NCI-H1930 (cell line): ENCODE measurements at regions not wholly inside any gene's neighbourhood (a gene's known extent, or its start where the extent isn't known, plus 50 kb on each side); places are given as distances from the start of the nearest gene placed in this dataset.
A peak's percentile ranks its signal among the peaks of the same experiment; 100 is the strongest.
"Not testable (repeated sequence)": the region's sequence is repeated elsewhere in the genome, so short reads cannot be mapped to it uniquely, and the experiment has no call there.

Experiments
- DNase-seq, 2 experiments: peaks; one replicate each; lab custom pipeline; 2025; lab: John Stamatoyannopoulos, UW

DNA sequence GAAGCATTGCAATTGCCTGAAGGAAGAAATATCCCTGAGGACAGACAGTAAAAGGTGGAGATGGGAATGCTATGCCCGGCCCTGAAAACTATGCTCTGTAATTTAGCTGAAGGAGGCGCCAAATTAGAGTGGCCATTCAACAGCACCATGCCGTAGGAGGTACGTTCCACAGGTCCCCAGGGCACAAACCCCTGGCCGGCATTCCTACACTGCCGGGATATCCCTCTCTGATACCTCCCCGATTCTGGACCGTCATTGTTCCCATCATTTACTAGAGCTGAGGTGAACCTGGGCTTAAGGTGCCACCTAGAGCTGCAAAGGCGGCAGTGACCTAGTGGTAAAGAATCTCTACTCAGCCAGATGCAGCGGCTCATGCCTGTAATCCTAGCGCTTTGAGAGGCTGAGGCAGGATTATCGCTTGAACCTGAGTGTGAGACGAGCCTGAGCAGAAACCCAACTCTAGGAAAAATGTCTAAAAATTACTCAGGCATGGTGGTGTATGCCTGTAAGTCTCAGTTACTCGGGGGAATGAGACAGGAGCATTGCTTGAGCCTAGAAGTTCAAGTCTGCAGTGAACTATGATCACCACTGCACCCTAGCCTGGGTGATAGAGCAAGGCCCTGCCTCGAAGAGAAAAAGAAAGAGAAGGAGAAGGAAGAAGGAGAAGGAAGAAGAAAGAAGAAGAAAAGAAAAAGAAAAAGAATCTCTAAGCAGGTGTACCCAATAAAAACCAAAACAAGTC, 53.0 kb upstream of the TNKS2 start:
- DNase-seq = peak in 1 of 2 experiments; percentile 27

DNA sequence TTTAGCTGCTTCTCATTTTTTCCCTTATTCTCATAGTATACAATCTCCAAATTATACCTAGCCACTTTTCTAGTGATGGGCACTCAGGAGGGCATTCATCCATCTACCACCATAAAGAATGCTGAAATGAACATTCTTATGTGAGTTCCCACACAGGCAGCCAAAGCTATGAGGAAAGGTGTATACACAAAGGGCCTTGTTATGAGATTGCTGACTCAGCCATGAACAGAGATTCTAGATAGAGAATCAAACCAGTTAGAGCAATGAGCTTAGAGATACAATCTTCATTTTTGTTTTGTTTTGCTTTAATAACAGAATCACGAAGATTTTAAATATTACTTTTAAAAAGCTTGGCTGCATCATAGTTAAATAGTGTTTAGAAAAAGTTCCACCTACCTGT, 54.8 kb upstream of the TNKS2 start:
- no peak for DNase-seq

DNA sequence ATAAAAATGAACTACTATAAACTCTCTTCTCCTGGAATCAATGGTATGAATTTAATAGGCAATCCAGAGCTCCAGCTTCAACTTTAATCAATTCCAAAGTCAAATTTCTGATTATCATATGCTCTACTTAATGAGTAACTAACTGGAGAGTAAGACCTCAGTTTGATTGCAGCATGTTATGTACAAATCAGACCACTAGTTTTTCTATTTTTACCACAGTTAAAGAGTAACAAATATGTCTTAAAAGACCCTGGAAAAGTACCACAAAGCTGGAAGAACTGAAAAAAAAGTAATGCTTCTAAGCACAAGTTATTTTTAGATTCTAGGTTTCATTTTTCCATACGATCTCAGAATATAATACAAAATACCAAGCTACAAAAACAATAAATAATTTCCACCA, 56.0 kb upstream of the TNKS2 start:
- DNase-seq = no peak

DNA sequence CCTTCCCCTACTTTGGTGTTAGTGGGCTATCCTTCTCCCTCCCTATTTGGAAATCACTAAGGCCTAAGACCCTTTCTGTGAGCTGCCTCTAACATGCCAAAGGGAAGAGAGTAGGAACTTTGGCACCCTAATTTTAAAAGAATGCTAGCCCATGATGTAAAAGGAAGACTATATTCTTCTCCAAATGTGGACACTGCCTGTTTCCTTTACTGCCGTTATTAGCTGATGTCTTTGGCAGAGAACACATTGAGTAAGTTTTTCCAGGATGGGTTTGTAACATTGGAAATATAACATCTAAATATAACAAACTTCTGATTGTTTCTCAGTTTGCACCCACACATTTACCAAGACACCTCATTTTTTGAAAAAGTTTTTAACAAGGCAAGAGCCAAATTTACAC, 56.9 kb upstream of the TNKS2 start:
- DNase-seq = no peak

DNA sequence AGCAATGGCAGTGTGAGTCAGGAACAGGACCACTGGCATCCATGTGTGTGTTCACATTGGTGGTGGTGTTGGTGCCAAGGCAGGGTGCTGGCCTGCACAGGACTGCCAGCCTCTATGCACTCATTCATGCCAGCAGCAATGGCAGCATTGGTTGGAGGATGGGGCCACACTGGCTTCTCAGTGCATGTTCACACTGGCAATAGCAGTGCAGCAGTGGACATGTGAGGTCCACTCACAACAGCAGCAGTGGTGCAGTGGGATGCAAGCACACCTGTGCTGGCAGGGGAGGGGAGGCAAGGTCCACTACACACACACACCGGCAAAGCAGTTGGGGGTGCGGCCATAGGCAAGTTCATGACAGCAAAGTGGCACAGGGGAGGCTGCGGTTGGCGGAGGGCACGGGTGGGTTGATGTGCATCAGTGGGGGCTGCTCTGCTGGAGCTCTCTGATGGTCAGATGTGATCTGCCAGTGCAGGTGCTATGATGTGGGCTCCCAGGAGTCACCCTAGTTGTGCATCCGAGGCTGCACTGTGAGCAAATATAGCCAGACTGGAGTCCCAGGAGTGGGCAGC, 57.8 kb upstream of the TNKS2 start:
- no peak for DNase-seq

DNA sequence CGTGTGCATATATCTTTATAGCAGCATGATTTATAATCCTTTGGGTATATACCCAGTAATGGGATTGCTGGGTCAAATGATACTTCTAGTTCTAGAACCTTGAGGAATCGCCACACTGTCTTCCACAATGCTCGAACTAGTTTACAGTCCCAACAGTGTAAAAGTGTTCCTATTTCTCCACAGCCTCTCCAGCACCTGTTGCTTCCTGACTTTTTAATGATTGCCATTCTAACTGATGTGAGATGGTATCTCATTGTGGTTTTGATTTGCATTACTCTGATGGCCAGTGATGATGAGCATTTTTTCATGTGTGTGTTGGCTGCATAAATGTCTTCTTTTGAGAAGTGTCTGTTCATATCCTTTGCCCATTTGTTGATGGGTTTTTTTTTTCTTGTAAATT, 66.0 kb upstream of the TNKS2 start:
- not testable (repeated sequence) for DNase-seq

DNA sequence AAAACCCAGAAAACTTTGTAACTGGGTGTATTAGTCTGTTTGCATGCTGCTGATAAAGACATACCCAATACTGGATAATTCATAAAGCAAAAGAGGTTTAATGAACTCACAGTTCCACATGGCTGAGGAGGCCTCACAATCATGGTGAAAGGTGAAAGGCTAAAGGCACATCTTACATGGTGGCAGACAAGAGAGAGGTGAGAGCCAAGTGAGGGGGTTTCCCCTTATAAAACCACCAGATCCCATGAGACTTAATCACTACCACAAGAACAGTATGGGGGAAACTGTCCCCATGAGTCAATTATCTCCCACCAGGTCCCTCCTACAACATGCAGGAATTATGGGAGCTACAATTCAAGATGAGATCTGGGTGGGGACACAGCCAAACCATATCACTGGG, 68.9 kb upstream of the TNKS2 start:
- DNase-seq = not testable (repeated sequence)

DNA sequence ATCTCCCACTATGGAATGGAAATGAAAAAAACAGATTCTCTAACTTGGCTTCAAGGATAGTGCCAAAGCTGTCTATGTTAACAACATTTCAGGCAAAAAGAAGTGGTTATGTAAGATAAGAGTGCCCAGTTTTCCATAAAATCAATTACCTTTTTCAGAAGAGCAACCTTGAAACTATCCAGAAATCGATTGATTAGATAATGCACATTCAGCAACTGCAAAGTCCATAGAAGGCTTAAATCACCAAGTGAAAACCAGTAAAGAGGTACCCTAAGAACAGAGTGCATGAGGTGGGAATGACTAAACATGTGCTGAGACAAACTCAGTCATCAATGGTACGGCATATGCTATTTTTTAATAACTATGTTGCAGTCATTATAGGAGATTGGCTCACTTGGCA, 71.9 kb upstream of the TNKS2 start:
- no peak for DNase-seq

DNA sequence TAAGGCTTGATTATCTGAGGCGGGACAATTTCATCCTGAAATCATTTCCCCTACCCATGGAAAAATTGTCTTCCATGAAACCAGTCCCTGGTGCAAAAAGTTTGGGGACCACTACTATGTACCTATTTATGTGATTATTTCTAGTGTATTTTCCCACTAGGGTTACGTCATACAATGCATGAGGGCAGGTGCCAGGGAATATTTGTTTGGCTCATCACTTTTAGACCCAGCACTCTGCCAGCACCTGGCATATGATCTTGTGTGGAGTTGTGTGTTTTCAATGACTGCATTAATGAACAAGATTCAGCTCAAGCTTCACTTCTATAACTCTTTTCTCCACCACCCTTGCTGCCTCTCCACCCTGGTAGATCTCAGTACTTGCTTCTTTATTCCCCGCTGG, 73.3 kb upstream of the TNKS2 start:
- no peak for DNase-seq

DNA sequence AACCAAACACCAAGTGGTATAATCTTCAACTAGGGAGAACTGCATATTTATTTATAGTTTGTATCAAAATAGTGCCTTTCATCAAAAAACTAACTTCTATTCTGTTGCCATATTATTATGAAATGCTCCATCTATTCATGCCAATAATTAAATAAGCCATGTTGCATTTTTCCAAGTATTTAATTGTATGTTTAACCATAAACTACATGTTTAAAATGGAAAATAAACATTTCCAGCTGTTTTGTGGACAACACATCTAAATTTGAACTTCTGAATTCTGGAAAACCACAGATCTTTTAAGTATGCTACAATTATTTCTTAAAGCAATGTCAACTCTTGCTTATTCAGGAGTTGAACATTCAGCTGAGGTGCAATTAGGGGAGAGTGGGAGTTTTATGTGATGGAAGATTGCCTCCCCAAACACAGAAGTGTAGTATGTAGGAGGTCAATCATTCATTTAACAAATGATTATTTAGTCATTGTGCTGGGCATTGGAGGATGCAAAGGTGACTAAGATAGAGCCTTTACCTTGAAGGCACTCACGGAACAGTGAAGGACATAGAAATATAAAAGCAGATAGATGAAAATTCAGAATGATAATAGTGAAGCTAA, 80.7 kb upstream of the PPP1R3C start:
- DNase-seq = no peak

DNA sequence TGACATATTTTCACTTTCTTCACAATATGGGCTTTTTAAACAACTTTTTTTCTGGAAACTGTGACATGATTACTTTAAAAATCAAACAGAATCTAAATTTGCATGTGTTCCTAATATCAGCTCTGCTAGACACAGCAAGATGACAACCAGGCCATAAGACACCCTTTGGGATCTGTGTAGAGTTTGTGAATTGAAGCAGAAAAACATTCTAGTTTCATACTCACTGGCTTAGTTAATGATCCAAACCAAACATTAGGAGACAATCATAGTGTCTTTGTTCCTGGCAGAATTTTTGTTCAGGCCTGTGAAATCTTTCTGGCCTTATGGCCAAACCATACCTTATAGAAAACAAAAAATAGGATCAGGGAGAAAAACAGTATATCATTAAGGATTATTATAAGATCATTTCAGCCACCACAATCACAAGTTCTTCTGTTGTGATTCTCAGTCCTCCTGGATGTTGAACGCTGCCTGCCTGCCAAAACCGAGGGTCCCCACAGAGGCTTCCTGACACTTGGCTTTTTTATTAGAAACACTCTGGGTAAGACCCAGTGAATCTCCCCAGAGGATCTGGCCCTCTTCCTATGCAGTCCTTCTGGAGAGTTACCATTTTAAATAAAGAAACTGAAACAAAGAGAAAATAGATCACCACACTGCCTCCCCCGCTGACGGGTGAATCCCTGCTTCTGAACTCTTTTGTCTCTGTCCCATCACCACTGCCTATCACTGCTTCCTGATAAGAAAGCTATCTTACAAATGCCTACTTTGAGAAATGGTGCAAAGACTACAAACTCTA, 79.2 kb upstream of the PPP1R3C start:
- DNase-seq = no peak

DNA sequence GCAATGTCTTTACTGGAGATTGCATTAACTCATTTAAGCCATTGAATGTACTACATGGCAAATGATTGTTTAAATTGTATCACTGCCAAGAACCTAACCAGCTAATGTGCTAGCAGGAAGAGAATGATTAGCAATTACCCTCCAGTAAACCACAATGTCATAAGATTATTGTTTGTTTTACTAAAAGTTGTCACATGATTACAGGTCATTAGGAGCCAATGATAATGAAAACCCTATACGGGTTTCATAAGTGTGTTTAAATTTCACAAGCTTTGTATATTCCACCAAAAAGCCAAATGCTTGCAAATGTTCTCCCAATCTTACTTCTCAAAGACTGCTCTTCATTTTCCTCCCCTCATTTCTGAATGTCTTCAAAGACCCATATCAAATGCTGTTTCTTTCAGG, 76.5 kb upstream of the PPP1R3C start:
- DNase-seq = peak in 1 of 2 experiments; percentile 44

DNA sequence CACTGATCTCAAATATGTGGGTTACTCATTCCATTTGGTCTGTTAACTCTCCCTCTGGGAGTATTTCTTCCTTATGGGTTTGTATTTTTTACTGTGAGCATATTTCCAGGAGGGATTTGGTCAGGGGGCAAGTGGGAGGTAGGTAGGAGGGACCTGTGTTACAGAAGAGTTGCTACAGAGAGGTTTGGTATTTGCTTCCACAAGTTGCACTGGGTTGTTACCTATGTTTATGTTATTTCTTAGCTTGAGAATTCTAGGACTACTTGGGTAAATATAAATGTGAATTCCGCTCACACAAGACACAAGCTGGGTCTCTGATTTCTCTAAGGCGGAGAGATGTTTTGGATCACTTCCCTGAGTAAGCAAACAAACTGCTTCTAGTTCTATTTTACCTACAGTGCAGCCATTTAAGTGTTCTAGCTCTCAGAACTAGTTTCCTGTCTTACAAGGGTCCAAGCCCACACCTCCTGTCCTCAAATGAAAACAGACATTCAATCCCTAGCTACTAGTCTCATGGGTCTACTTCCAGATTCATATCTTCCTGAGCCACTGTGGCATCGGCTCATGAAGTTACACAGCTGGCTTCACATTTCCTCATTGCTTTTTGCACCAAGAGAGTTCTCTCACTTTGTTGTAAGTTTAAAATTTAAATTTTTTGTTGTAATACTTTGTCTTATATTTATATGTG, 75.4 kb upstream of the PPP1R3C start:
- no peak for DNase-seq

DNA sequence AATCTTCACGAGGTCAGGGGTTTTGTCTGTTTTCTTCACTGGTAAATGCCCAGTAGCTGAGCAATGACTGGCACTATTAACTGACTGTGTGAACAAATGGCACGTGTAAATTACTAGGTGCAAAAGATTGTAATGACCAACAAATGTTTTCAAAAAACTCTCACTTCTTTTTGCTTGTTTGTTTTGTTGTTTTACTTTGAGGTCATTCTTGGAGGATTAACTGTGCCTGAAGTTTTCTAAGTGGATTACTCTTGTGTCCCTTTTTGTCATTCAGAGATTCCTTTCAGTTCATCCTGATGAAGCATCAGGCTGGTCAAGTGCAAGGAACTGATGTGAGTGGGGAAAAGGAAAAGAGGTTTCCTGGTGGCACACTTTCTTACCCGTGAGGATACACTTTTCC, 74.4 kb upstream of the PPP1R3C start:
- DNase-seq = no peak

DNA sequence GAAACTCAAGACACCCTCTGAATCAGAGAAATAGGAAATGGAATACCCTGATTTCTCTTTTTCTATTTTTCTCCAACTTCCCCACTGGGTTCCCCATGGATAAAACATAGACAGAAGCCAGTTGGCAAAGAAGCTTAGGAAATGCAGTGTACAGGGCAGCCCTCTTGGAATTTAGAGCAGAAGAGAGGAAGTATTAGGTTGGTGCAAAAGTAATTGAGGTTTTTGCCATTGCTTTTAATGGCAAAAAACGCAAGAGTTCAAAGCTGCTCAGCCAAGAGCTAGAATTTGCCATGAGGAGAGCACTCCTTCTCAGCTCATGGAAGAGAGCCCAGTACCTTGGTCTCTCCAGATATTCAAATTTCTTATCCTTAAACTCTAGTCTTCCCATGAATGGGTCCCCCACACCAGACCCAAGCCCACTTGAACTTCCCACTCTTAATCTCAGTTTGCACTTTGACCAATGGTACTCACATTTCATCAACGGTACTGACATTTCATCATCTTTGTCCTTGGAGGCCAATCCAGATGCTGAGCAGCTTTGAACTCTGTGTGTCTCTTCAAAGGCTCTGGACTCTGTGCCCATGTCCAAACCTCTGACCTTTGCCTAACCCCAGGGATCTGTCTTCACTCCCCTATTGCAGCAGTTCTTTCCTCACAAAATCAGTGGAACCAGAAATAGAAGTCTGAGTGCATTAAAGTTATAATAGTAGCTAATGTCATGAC, 73.2 kb upstream of the PPP1R3C start:
- DNase-seq = peak in 1 of 2 experiments; percentile 33

DNA sequence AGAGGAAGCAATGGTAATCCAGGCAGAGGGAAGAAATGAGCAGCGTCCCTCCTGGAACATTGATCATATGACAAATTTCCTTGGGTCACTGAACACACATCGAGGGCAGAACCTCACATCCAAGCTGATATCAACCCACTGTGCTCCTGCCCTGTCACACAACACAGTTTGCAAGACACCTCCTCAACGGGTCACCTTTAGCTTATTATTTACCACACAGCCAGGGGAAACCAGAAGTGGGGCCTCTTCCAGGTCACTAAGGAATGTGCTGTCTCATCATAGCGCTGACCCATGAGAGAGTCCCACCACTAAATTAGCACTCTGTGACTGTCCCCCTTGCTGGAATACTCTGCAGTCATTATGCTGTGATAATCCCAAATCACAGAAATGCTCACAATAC, 69.7 kb upstream of the PPP1R3C start:
- DNase-seq = no peak

DNA sequence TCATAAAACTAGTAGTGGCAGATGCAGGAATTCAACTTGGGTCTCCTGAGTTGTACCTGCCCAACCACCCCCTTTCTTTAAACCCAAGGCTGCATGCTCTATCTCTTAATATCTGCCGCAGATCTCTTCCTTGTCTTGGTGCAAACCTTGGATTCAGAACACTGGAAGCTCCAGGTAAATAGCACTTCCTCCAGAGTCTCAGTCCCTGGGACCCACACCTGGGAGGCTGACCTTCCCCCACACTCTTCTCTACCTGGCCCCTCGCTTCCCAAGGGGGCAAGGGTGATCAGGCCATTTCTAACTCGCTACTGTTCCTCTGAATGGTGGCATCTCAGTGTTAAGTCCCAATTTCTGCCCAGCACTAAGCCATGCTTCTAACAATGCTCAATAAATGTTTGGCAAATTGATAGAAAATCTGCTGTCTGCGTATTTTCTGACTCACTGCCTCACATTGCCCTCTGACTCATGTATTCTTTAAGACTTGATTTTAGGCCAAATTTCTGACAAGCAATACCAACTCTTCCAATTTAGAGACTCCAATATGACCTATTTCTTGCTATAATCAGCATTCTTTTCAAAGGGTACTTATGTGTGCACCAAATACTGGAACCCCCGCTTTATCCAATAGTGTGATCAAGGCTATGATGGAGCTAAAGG, 68.0 kb upstream of the PPP1R3C start:
- DNase-seq = no peak

DNA sequence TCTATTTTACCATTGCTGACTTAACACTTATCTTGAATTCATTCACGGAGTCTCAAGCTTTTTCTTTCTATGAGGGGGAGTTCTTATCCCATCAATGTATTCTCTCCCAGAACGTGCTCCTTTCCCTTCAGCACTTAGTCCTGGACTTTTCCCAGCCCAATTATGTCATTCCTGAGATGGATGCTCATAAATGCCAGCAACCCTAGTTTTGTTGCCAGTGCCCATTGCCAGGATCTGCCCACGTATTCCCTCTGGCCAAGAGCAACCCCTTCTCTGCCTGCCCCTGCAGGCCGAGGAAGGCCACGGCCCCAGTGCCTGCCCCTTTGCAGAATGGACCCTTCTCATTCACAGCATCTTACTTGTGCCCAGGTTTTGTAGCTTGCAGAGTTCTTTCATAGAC, 67.4 kb upstream of the PPP1R3C start:
- no peak for DNase-seq

DNA sequence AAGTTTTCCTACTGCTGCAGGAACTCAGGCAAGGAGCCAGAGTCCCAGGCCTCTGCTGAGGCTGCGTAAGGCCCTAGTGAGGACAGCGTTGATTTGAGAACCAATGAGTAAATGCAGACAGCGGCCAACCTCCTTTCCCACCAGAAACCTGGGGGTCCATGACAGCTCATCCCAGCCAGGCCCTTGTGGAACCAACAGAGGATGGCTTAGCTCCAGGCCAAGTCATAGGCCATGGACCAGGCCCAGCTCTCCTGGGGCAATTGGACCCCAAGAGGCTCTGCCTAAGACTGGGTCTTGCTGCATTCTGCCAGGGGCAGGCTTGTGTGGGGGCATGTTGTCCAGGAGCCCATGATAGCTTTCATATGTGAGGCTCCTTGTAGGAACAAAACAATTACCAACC, 65.4 kb upstream of the PPP1R3C start:
- DNase-seq = no peak

DNA sequence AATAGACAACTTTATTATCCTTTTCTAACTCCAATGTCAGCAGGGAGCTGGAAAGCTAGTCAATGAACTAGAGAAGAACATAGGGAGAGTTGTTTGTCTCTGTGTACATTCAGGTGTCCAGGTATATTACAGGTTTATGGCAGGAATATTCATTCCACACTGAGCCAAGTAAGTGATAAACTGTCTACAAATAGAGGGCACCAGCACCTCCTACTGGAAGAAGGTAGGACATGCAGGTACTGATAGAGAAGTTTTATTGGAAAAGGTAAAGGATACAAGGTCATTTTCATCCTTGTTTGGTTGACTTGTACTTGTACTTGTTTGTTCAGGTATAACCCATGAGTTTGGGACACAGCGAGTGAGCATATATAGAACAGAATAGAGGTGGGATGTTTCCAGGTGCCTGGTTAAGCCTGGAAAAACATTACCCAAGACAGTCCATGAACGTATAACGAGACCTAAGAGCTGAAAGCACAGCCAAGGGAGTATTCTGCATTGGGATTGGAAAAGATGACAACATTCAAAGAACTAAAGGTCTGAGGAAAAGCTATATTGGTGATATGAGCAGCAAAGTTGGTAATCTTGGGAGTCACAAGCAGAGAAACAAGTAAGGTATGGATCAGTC, 61.4 kb upstream of the PPP1R3C start:
- no peak for DNase-seq

DNA sequence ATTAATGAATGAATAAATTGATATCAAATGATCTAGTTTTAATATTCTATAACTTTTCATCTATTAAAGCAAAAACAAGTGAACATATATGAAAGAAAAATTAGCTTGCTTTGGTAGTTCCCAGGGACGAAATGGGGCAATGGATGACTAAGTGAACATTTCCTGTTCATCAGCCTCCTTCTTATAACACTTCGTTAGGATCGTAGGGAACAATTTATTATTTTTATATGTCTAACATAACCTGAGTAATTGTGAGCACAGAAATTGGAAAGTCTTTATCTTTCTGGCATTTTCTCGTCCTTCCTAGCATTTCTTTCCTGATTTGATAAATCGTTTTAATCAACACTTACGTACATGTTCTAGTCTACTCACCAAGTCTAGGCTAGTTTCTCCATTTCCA, 59.1 kb upstream of the PPP1R3C start:
- no peak for DNase-seq
